Epidermal melanocyte (primary cell): ENCODE measurements at regions not wholly inside any gene's neighbourhood (a gene's known extent, or its start where the extent isn't known, plus 50 kb on each side); places are given as distances from the start of the nearest gene placed in this dataset.
A peak's percentile ranks its signal among the peaks of the same experiment; 100 is the strongest.

ENCODE experiments used
- DNase-seq: peaks from one replicate; pipeline ENCODE4 v3.0.0; 2011; ENCODE audit warnings: low spot score; ENCODE audit not compliant: insufficient read length

- DNase-seq = no peak
These were observed 180.4 kb upstream of the PHYHIPL start for GRCh38 chr10:58996063-58996462.

- DNase-seq = no peak
These were observed 179.6 kb upstream of the PHYHIPL start for GRCh38 chr10:58996866-58997265.

GRCh38 chr10:58998924-58999713 is 177.3 kb upstream of the PHYHIPL start:
- peak; percentile 20 for DNase-seq

GRCh38 chr10:59000162-59000825 is 176.1 kb upstream of the PHYHIPL start:
- no peak for DNase-seq

GRCh38 chr10:59002011-59002410 is 174.4 kb upstream of the PHYHIPL start:
- no peak for DNase-seq

GRCh38 chr10:59003203-59003602 is 173.2 kb upstream of the PHYHIPL start:
- DNase-seq = no peak

- no peak for DNase-seq
These were observed 172.1 kb upstream of the PHYHIPL start for GRCh38 chr10:59004392-59004791.

GRCh38 chr10:59006511-59007306 is 169.7 kb upstream of the PHYHIPL start:
- no peak for DNase-seq

- DNase-seq = no peak
These were observed 169.0 kb upstream of the PHYHIPL start for GRCh38 chr10:59007307-59008025.

GRCh38 chr10:59008452-59008851 is 168.0 kb upstream of the PHYHIPL start:
- no peak for DNase-seq

- DNase-seq = no peak
These were observed 164.3 kb upstream of the PHYHIPL start for GRCh38 chr10:59011972-59012632.

- DNase-seq = no peak
These were observed 163.6 kb upstream of the PHYHIPL start for GRCh38 chr10:59012839-59013238.

GRCh38 chr10:59016043-59016442 is 160.4 kb upstream of the PHYHIPL start:
- no peak for DNase-seq

- DNase-seq = no peak
These were observed 157.5 kb upstream of the PHYHIPL start for GRCh38 chr10:59018977-59019376.

GRCh38 chr10:59019603-59020002 is 156.8 kb upstream of the PHYHIPL start:
- DNase-seq = no peak

GRCh38 chr10:59020502-59020901 is 155.9 kb upstream of the PHYHIPL start:
- no peak for DNase-seq

GRCh38 chr10:59025981-59026765 is 150.3 kb upstream of the PHYHIPL start:
- DNase-seq = no peak

GRCh38 chr10:59027975-59028655 is 148.3 kb upstream of the PHYHIPL start:
- no peak for DNase-seq

GRCh38 chr10:59033622-59034021 is 142.8 kb upstream of the PHYHIPL start:
- no peak for DNase-seq
